HG03520 (cell line): ENCODE measurements at regions not wholly inside any gene's neighbourhood (a gene's known extent, or its start where the extent isn't known, plus 50 kb on each side); places are given as distances from the start of the nearest gene placed in this dataset.

Experiments used
- ATAC-seq: cut with Tn5 transposase; IDR thresholded peaks from one replicate; pipeline ENCODE4 v1.9.1; 2021; ENCODE audit warnings: mild to moderate bottlenecking, moderate library complexity; ENCODE audit not compliant: unreplicated experiment

DNA sequence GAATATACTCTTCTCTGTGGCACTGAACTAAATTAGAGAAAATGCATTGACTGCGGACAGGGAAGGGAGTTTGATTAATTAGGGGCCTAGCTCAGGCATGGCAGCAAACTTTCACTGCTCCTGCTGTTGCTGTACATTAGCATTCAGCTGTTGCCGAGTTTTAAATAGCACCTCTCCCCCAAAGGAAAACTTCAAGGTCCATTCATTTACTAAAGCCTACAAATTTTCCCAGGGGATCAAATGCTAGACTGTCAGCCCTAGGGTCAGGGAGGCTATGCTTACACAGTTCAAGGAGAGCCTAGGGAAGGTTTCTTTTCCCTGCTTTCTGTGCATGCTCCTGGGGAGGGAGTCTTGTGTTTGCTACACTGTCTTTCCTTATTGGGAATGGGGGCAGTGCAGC is 60.0 kb upstream of the GZMB start:
- no peak for ATAC-seq

DNA sequence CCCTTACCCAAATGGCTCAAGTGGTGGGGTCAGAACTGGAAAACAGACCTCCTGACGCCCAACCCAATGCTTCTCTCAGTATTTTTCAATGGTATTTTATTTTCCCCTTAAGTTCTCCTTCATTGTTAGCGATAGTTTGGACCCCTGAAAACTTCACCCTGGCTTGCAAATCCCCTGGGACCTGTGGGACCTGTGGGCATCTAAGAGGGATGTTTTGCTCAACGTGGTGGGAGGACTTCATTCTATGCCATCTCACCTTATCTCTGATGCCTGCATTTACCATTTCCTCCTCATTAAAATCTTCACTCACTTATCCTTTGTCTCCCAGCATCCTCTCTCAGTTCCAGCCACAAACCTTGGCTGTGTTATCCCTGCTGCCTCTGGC is 59.4 kb upstream of the GZMB start:
- ATAC-seq, result no peak

DNA sequence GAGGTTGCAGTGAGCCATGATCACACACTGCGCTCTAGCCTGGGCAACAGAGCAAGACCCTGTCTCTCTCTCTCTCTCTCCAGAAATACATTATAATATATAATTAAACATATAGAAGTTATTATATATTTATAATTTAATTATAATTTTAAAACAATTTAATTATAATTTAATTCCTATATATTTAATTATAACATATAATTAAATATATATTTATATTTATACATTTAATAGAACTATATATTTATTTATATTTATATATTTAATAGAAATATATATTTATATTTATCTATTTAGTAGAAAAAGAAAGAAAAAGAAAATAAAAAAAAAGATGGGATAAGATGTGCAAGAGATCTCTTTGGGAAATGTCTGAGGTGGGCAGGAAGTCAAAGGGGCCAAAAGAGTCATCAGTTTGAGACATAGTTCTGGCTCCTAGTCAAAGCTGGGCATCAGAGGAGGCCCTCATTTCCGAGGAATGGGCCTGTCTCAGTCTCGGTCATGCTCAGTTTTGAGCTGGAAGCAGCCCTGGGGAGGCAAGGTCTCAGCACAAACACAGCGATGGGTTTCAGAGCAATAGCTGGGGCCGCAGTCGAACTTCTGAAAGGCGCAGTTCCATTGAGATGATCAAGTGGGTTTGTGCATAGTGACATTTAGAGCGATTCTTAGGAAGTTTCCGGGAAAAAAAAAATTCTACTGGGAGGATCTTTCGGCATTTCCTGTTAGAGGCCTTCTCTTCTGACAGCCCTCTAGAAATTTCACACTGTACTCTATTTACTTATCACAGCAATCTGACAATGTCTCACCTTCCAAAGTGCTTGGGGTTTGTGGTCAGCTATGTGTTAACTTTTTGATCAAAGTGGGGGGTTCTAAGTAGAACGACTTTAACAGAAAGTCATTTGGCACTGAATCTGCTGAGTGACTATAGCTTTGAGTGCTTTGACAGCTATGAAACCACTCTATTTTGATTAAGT is 58.7 kb upstream of the GZMB start:
- ATAC-seq, result no peak

DNA sequence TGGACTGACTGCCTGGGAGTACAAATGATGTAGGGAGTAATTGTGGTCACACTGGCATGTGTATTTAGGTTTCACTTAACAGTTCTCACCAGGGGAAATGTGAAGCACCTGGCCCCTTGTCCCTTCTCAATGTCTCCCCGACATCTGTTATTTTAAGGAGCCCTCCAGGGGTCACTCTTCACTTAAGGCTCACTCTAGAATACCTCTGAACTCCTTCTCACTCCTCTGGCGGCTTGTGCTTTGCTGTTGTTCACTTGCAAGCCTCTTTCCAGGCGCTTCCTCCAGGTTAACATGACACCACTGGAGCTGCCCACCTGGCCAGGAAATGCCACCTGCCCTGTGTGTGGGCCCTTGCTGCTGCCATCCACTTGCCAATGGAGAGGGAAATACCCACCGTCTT is 56.5 kb upstream of the GZMB start:
- ATAC-seq, result peak; percentile 44

DNA sequence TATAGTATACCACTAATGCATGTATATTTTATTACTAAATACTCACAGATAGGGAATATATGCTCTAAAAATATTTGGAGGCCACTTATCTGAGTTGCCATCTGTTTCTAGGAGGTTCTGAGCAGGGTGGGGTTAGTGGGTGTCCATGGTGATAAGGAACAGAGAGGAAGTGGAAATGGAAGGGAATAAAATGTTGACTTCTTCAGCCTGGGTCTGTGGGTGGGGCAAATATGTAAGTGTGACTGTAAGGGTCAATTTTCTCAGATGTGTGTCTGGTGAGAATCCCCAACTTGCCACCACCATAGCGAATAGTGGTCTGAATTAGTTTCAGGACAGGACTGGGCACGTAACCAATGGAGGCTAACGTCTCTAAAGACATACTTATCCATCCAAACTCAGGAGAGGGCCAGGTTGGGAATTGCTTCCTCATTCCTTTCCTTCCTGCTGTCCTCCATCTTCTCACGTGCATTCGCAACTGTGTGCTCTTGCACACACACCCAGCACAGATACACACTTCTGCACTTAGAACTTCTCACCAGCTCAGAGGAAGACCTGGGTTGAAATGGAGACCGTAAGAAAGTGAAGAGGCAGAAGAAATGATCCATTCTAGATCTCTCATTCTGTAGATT is 54.2 kb upstream of the GZMB start:
- ATAC-seq, result no peak
